Fibroblast of the aortic adventitia (primary cell): ENCODE measurements at regions not wholly inside any gene's neighbourhood (a gene's known extent, or its start where the extent isn't known, plus 50 kb on each side); places are given as distances from the start of the nearest gene placed in this dataset.

ENCODE experiments used
- DNase-seq: peaks from one replicate; pipeline ENCODE4 v3.0.0-alpha.2; 2010; ENCODE audit warnings: low read depth
- H3K4me3 ChIP-seq: 2 replicates; pipeline ENCODE4 v1.5.1; 2011; ENCODE audit warnings: low read depth, mild to moderate bottlenecking, control low read depth, low read length, moderate library complexity
- TF ChIP-seq, protein P1 (sequence below): IDR thresholded peaks from 2 replicates; pipeline ENCODE4 v1.5.1; 2011; ENCODE audit warnings: mild to moderate bottlenecking, low read length, control low read depth, inconsistent platforms; ENCODE audit not compliant: insufficient read depth

GRCh38 chr2:595831-596592, 81.2 kb downstream of the TMEM18 start:
- TF ChIP-seq, protein P1, sequence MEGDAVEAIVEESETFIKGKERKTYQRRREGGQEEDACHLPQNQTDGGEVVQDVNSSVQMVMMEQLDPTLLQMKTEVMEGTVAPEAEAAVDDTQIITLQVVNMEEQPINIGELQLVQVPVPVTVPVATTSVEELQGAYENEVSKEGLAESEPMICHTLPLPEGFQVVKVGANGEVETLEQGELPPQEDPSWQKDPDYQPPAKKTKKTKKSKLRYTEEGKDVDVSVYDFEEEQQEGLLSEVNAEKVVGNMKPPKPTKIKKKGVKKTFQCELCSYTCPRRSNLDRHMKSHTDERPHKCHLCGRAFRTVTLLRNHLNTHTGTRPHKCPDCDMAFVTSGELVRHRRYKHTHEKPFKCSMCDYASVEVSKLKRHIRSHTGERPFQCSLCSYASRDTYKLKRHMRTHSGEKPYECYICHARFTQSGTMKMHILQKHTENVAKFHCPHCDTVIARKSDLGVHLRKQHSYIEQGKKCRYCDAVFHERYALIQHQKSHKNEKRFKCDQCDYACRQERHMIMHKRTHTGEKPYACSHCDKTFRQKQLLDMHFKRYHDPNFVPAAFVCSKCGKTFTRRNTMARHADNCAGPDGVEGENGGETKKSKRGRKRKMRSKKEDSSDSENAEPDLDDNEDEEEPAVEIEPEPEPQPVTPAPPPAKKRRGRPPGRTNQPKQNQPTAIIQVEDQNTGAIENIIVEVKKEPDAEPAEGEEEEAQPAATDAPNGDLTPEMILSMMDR, result no peak
- DNase-seq, result no peak
- no peak overlapping the region for H3K4me3 ChIP-seq

GRCh38 chr2:595141-595815, 81.9 kb downstream of the TMEM18 start:
- DNase-seq, result no peak
- H3K4me3 ChIP-seq, result no peak overlapping the region
- TF ChIP-seq, protein P1, result no peak

DNA sequence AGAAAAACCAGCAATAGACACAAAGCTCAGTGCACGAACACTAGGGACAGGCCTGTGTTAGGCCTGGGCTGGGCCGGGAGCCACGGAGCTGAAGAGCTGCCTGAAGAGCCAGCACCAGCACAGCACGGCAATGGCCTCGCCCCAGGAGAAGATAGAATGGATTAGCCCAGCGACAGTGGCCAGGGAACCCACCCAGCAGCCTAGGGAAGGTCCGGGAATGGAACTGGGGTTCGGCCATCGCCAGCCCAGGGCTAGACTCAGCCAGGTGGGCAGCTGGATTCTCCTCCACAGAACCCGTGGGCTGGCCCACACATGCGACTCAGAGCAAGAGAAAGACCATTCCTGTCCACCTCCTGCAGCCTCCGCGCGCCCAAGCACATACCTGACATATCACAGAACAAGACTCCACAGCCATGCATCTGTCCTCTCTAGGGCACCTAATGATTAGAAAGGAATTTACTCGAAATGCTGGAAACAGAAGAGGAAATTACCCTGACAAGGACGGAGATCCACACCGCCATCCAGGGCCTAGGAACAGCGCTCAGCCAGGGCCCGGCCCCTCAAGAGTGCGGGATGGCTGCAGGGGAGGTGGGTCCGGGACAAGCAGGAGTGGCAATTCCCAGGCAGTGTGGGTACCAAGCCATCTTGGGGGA, 82.8 kb downstream of the TMEM18 start:
- H3K4me3 ChIP-seq, result no peak overlapping the region
- TF ChIP-seq, protein P1, result no peak
- no peak for DNase-seq

GRCh38 chr2:593356-594026, 83.7 kb downstream of the TMEM18 start:
- no peak for DNase-seq
- TF ChIP-seq, protein P1, result no peak
- H3K4me3 ChIP-seq, result no peak overlapping the region

DNA sequence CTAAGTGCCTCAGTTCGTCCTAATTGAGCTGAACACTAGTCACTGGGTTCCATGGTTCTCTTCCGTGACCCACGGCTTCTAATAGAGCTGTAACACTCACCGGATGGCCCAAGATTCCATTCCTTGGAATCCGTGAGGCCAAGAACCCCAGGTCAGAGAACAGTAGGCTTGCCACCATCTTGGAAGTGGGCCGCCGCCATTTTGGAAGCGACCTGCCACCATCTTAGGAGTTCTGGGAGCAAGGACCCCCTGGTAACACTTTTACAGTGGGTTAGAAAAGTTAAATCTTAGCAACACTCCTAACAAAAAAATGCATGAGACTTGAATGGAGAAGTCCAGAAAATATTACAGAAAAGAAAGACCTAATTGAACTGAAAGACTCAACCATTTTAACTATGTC, 84.5 kb downstream of the TMEM18 start:
- no peak for DNase-seq
- H3K4me3 ChIP-seq, result no peak overlapping the region
- TF ChIP-seq, protein P1, result no peak
